HL-60 (cell line): ENCODE measurements at regions not wholly inside any gene's neighbourhood (a gene's known extent, or its start where the extent isn't known, plus 50 kb on each side); places are given as distances from the start of the nearest gene placed in this dataset.
"Not testable (repeated sequence)": the region's sequence is repeated elsewhere in the genome, so short reads cannot be mapped to it uniquely, and the experiment has no call there.

Experiments
- CTCF ChIP-seq: IDR thresholded peaks from one replicate; pipeline ENCODE4 v1.5.1; 2011; ENCODE audit warnings: low read length, control low read depth, inconsistent platforms; ENCODE audit not compliant: insufficient read depth
- GABPA ChIP-seq: IDR thresholded peaks from 2 replicates; pipeline ENCODE4 v1.6.1; 2012; ENCODE audit warnings: low read depth

- not testable (repeated sequence) for TF ChIP-seq CTCF, GABPA
Measured at GRCh38 chr2:90238505-90239230, 1547.2 kb downstream of the RPIA start.
